DND-41 (cell line): ENCODE measurements at regions not wholly inside any gene's neighbourhood (a gene's known extent, or its start where the extent isn't known, plus 50 kb on each side); places are given as distances from the start of the nearest gene placed in this dataset.

Experiments
- CTCF ChIP-seq: IDR thresholded peaks from 2 replicates; pipeline ENCODE4 v1.5.1; 2012; ENCODE audit warnings: borderline replicate concordance, low read length, moderate library complexity, mild to moderate bottlenecking; ENCODE audit not compliant: poor library complexity, severe bottlenecking; ENCODE audit errors: extremely low read depth
- EZH2 ChIP-seq: IDR thresholded peaks from 3 replicates; pipeline ENCODE4 v1.6.1; 2012; ENCODE audit warnings: borderline replicate concordance, low read depth, mild to moderate bottlenecking, moderate library complexity, low read length, inconsistent platforms; ENCODE audit not compliant: severe bottlenecking

GRCh38 chr11:112886434-112887370 lies 74.5 kb upstream of the NCAM1 start:
- TF ChIP-seq CTCF (no peak), EZH2 (no peak)
